Left lung (tissue), 4 donors: ENCODE measurements at regions not wholly inside any gene's neighbourhood (a gene's known extent, or its start where the extent isn't known, plus 50 kb on each side); places are given as distances from the start of the nearest gene placed in this dataset.

Experiments used
- ATAC-seq: fragments of 200-7000 bp; cut with Tn5 transposase; one replicate; pipeline ENCODE4 v1.9.1; 2020; ENCODE audit warnings: moderate library complexity
- DNase-seq, 4 donors: peaks; one replicate each; pipeline ENCODE4 v3.0.0-alpha.2; 2013 to 2020
- H3K27ac ChIP-seq, 2 donors: fragments of 200-600 bp; sonication (generic) in 1 of 2; one replicate each; pipeline versions ENCODE4 v1.5.0 to v1.8.0; 2020 to 2021
- H3K27me3 ChIP-seq, 2 donors: fragments of 200-600 bp; sonication (generic) in 1 of 2; one replicate each; pipeline versions ENCODE4 v1.5.0 to v1.8.0; 2020 to 2021
- H3K36me3 ChIP-seq, 2 donors: fragments of 200-600 bp; sonication (generic) in 1 of 2; one replicate each; pipeline versions ENCODE4 v1.5.0 to v1.8.0; 2020 to 2021
- H3K4me1 ChIP-seq, 2 donors: fragments of 200-600 bp; one replicate each; pipeline ENCODE4 v1.8.0; 2021
- H3K4me3 ChIP-seq, 2 donors: fragments of 200-600 bp; sonication (generic) in 1 of 2; one replicate each; pipeline versions ENCODE4 v1.5.0 to v1.8.0; 2020 to 2021; ENCODE audit warnings: mild to moderate bottlenecking in 1 of 2
- H3K9me3 ChIP-seq, 2 donors: fragments of 200-600 bp; sonication (generic) in 1 of 2; one replicate each; pipeline versions ENCODE4 v1.5.0 to v1.8.0; 2020 to 2021
- CTCF ChIP-seq, 2 donors: fragments of 200-600 bp; sonication (generic) in 1 of 2; IDR thresholded peaks; one replicate each; pipeline versions ENCODE4 v1.5.0 to v1.8.0; 2021; ENCODE audit warnings: antibody characterized with exemption in 2 of 2
- intact Hi-C, 2 donors: fragments of 100-400 bp; cut with DNase I; formaldehyde crosslinking; loops; one replicate each; pipeline versions ENCODE4 v1.11.2 to v1.14.2; 2022
- donor health status: DM: no; HTN: yes; CAD: no.
- donor health status: DM: no; HTN: no; CAD: no.

- H3K9me3 ChIP-seq, result no peaks in the 10 kb centered on the region
- no peak for ATAC-seq
- no peak for TF ChIP-seq CTCF (IDR thresholded peaks at IDR 0.05)
- H3K27me3 ChIP-seq, result no peaks in the 10 kb centered on the region
- no peak overlapping the region for H3K4me3 ChIP-seq
- intact Hi-C loops, result no loop called here
- no peak for DNase-seq
- H3K27ac ChIP-seq, result no peak overlapping the region
- H3K36me3 ChIP-seq, result no peaks in the 10 kb centered on the region
- H3K4me1 ChIP-seq, result no peaks in the 10 kb centered on the region
Measured at GRCh38 chr12:25854991-25855390, 103.5 kb upstream of the RASSF8 start.

DNA sequence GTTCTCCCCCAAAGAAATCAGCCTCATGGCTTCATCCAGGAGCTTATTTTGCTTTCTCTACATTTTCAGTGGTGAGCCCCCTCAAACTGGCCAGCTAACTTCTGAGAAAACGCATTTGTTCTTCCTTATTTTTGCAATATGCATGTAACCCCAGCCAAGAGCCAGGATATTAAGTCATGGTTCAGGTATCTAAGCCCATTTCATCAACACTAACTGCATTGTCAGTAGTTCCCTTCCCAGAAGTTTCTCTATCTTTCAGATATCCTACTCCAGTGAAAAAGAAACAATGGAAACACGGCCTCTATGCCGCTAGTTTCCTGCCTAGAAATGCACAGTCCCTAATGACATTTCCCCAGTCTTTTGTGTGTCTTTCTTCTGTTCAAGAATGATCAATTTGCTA, 102.8 kb upstream of the RASSF8 start:
- Histone ChIP-seq H3K4me1 (no peaks in the 10 kb centered on the region), H3K27me3 (no peaks in the 10 kb centered on the region), H3K27ac (no peak overlapping the region), H3K36me3 (no peaks in the 10 kb centered on the region), H3K4me3 (no peak overlapping the region), H3K9me3 (no peaks in the 10 kb centered on the region)
- intact Hi-C loops, result no loop called here
- no peak for DNase-seq
- ATAC-seq, result no peak
- no peak for TF ChIP-seq CTCF (IDR thresholded peaks at IDR 0.05)

DNA sequence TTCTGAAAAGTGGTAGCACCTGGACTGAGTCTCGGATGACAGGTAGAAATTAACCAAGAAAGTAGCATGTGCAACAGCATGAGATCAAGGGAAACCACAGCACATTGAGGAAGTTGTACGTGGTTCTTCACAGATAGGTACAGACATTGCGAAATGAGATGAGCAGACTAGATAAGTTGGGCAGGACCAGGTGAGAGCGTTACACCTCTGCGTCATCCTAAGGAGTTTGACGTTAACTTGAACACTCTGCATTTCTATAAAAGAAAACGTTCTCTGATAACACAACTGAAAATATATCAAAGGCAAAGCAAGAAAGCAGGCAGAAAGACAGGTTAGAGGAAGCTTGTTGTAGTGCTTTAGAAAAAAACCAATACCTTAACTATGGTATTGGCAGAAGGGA, 98.5 kb upstream of the RASSF8 start:
- H3K9me3 ChIP-seq, result no peaks in the 10 kb centered on the region
- no peaks in the 10 kb centered on the region for H3K27me3 ChIP-seq
- H3K36me3 ChIP-seq, result no peaks in the 10 kb centered on the region
- H3K4me3 ChIP-seq, result no peak overlapping the region
- no peak overlapping the region for H3K27ac ChIP-seq
- intact Hi-C loops, result no loop called here
- no peak for TF ChIP-seq CTCF (IDR thresholded peaks at IDR 0.05)
- ATAC-seq, result no peak
- DNase-seq, result no peak
- no peaks in the 10 kb centered on the region for H3K4me1 ChIP-seq

DNA sequence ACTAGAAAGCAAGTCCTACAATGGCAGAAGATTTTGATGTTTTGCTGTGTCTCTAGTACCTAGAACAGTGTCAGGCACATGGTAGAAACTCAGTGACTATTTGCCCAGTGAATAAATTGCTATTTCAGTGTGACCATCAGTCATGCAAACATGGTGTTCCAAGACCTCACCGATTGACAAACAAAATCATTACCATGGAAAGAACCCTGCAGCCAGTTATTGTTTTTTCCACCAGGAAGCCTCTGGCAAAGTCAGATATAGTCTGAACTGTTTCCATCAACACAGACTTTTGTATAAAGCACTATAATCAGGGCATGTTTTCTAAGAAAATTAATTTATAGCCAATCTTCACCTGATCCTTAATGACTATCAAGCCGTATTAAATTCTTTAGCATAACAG, 97.3 kb upstream of the RASSF8 start:
- intact Hi-C loops, result no loop called here
- ATAC-seq (no peak), DNase-seq (no peak)
- no peaks in the 10 kb centered on the region for H3K27me3 ChIP-seq
- H3K4me3 ChIP-seq, result no peak overlapping the region
- no peaks in the 10 kb centered on the region for H3K36me3 ChIP-seq
- TF ChIP-seq CTCF (IDR thresholded peaks at IDR 0.05), result no peak
- H3K9me3 ChIP-seq, result no peaks in the 10 kb centered on the region
- no peak overlapping the region for H3K27ac ChIP-seq
- H3K4me1 ChIP-seq, result no peaks in the 10 kb centered on the region

GRCh38 chr12:25864306-25865276, 93.9 kb upstream of the RASSF8 start:
- no peak for TF ChIP-seq CTCF (IDR thresholded peaks at IDR 0.05)
- no peak for ATAC-seq
- Histone ChIP-seq H3K27ac (no peak overlapping the region), H3K36me3 (no peaks in the 10 kb centered on the region), H3K9me3 (peaks cover 0 to 8% of the 10 kb centered on the region in 2 donors), H3K4me3 (no peak overlapping the region), H3K4me1 (no peaks in the 10 kb centered on the region), H3K27me3 (no peaks in the 10 kb centered on the region)
- DNase-seq, result no peak
- intact Hi-C loops, result no loop called here
